Posterior vena cava (tissue), 2 donors: ENCODE measurements at regions not wholly inside any gene's neighbourhood (a gene's known extent, or its start where the extent isn't known, plus 50 kb on each side); places are given as distances from the start of the nearest gene placed in this dataset.
"Not testable (repeated sequence)": the region's sequence is repeated elsewhere in the genome, so short reads cannot be mapped to it uniquely, and the experiment has no call there.

Source experiments
- DNase-seq: peaks from one replicate; pipeline ENCODE4 v3.0.0-alpha.2; 2020; ENCODE audit warnings: low spot score
- intact Hi-C, 2 donors: fragments of 100-400 bp; cut with DNase I; formaldehyde crosslinking; loops; one replicate each; pipeline versions ENCODE4 v1.14.1 to v1.14.2; 2022 to 2023
- donor health status: DM: yes; HTN: yes; CAD: no.
- donor health status: DM: yes; HTN: yes; CAD: no.

DNA sequence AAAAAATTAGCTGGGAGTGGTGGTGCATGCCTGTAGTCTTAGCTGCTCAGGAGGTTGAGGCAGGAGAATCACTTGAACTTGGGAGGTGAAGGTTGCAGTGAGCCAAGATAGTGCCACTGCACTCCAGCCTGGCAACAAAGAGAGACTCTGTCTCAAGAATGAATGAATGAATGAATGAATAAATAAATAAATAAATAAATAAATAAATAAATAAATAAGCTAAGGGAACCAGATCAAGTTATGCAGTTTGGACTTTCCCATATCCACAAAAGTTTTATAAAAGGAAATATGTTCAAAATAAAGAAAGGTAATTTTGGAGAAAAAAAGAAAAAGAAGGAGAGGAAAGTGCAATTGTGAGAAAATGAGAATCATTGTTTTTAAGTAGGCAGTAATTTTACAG is 1414.1 kb upstream of the CDH18 start:
- intact Hi-C loops, DNase-seq: not testable (repeated sequence)

DNA sequence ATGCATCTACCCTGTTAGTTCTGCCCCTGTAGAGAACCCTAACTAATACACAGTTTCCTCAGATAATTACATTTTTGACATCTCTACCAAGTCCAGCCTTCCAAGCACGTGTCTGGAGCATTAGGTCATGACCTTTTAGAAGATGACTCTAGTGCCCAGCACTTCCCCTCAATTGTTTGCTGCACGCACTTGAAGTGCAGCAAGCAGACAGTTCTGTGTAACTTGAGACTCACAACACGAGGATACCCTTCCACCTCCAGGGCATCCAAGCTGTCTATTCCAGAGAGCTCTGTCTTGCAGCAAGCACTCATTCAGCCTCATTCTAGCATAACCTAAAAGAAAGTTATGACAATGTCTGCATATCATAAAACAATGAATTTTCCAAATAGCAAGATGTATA is 1410.5 kb upstream of the CDH18 start:
- intact Hi-C loops: no loop called here
- no peak for DNase-seq

DNA sequence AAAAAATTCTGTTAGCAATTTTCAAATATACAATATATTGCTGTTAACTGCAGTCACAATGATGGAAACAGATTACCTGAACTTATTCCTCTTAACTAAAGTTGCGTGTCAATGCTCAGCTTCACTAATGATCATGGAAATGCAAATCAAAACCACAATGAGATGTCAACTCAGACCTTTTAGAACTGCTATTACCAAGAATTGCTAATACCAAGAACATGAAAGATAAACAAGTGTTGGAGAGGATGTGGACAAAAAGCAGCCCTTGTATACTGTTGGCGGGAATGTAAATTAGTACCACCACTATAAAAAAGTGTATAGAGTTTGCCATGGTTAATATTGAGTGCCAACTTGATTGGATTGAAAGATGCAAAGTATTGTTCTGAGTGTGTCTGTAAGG is 1409.7 kb upstream of the CDH18 start:
- intact Hi-C loops: no loop called here

DNA sequence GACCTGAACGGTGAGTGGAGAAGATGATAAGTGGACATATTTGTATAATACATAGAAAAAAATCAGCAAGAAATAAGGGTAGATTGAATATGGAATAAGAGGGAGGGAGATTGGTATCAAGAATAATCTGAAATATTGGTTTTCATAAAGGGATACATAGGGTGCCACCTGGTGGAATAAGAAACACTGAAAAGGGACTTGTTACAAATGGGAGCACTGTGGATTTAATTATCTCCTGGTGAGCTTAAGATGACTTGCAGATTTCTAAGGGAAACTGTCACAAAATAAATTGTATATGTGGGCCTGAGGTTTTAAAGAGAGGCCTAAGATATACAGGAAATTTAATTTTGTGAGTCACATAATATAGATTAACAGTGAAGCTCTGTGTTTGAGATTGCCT is 1403.5 kb upstream of the CDH18 start:
- intact Hi-C loops: no loop called here
- no peak for DNase-seq

More for the DNA sequence above, 1409.7 kb upstream of the CDH18 start:
- DNase-seq: no peak

DNA sequence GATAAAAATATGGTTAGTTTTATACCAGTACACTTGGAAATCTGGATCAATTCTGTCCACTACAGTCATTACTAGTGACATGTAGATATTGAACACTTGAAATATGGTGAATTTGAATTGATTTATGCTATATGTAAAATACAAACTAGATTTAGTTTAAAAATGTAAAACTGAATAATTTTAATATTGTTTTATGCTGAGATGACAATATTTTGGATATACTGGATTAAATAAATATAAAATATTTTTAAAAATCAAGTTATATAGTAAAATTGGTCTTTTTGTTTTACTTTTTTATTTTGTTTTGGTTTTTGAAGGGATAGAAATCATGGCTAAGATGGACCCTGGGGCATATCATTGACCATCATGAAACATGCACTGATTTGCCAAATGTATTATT is 1372.8 kb upstream of the CDH18 start:
- intact Hi-C loops, DNase-seq: not testable (repeated sequence)

DNA sequence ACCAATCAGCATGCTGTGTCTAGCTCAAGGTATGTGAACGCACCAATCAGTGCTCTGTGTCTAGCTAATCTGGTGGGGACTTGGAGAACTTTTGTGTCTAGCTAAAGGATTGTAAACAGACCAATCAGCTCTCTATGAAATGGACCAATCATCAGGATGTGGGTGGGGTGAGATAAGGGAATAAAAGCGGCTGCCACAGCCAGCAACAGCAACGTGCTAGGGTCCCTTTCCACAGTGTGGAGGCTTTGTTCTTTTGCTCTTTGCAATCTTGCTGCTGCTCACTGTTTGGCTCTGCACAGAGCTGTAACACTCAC is 1353.9 kb upstream of the CDH18 start:
- DNase-seq, intact Hi-C loops: not testable (repeated sequence)

DNA sequence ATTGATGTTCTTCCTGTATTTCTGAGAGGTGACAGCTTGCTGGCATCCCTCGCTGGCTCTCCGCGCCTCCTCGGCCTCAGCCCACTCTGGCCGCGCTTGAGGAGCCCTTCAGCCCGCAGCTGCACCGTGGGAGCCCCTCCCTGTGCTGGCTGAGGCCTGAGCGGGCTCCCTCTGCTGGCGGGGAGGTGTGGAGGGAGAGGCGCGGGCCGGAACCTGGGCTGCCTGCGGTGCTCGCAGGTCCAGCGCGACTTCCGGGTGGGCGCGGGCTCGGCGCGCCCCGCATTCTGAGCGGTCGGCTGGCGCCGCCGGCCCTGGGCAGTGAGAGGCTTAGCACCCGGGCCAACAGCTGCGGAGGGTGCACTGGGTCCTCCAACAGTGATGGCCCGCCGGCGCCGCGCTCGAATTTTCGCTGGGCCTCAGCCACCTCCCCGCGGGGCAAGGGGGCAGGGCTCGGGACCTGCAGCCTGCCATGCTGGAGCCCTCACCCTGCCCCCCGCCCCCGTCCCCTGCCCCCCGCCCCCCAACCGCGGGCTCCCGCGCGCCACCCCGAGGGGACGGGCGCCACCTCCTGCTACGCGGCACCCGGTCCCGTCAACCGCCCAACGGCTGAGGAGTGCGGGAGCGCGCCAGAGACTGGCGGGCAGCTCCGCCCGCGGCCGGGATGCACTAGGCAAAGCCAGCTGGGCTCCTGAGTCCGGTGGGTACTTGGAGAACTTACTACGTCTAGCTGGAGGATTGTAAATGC is 1353.4 kb upstream of the CDH18 start:
- DNase-seq, intact Hi-C loops: not testable (repeated sequence)

DNA sequence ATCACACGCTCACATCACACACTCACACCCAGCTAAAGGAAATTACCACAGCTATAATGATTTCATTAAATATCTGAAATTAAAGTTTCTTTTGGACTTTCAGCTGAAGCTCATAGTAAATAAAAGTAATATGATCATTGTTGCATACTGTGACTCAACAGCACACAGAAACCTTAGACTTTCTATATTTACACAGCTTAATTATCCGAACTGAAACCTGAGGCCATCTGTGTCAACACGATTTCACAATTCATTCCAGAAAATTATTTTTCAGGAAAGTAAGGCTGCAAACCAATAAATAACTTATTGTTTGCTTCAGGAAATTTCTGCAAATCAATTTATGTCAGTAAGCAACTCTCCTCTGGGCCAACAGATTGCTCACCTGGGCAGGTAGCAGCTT is 1352.2 kb upstream of the CDH18 start:
- DNase-seq, intact Hi-C loops: not testable (repeated sequence)

DNA sequence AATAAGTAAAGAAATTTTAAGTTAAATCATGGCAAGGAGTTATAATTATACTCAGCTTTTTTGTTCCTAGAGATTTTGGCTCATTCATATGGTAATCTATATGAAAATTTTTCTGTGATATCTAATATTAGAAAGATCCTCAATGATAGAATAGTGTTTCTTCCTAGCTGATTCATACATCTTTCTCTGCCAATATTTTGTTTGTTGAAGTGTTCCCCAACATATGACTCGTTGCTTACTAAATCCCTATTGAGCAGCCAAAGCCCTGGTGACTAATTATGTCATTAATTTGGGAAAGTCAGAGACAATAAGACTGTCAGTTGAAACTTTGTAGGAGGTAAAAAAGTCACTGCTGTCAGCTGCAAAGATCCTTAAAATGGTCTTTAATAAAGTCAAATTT is 1348.5 kb upstream of the CDH18 start:
- intact Hi-C loops, DNase-seq: not testable (repeated sequence)

DNA sequence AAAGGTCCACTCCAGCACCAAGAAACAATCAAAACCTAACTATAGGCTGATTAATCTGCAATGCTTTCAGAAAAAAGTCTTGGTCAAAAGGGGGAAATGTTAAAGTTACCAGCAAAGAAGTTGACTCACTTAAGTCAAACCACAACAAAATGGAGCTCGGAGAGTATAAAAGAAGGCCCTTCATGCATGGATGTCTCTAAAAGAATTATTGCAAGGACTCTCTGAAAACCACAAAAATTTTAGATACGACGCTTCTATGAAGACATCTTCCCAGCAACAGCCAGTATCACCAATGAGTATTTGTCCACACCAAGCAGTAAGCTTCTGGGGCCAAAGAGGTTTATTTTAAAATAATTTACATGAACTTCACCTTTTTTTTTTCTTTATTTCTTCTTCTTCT is 1327.4 kb upstream of the CDH18 start:
- DNase-seq, intact Hi-C loops: not testable (repeated sequence)

DNA sequence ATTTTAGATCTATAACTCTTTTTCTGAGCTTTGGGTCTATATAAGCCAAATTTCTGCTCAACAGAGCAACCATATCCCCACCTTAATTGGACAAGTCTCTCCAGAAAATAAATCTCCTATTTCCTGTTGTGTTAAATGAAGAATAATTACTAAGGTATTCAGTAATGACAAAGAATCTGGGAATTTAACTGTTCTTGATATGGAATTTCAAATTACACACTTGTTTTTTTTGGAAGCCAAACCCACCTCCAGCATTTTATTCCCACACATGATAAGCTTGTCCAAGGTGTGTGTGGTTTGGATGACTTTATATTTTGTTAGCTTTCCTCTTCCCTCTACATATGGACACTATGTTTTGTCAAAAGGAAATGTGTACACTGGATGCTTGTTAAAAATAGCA is 1313.2 kb upstream of the CDH18 start:
- DNase-seq, intact Hi-C loops: not testable (repeated sequence)

DNA sequence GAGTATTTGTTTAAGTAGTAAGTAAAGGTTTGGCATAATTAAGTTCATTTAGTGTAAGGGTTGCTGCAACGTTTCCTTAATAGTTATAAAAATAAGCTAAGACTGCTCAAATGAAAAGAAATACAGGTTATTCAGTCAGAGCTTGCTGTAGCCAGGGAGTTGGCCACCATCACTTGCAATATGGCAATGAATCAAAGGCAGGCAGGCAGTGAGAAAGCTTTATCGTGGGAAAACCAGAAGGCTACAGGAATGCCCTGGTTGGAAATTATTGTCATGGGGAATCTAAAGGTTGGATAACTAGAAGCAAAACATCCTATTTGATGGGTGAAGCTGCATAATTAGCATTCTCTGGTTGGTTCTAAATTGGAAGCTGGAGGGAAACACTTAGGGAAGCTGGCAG is 1286.4 kb upstream of the CDH18 start:
- DNase-seq, intact Hi-C loops: not testable (repeated sequence)

DNA sequence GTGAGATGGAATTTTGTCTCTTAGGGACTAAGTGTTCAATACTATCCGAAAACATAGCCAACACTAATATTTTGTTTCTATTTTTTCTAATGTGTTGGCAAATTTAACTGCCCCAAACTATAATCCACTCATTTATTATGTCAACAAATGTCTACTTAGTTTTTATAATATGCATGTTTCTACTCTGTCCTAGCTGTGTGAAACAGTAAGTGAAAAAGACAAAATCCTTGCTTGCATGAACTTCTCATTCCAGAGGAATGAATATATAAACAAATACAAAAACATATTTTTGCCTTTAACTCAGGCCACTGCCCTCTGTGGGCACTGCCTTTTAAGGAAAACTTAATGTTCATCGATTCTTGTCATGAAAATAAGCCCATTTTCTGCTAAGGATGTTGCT is 1275.4 kb upstream of the CDH18 start:
- intact Hi-C loops: no loop called here
- no peak for DNase-seq

DNA sequence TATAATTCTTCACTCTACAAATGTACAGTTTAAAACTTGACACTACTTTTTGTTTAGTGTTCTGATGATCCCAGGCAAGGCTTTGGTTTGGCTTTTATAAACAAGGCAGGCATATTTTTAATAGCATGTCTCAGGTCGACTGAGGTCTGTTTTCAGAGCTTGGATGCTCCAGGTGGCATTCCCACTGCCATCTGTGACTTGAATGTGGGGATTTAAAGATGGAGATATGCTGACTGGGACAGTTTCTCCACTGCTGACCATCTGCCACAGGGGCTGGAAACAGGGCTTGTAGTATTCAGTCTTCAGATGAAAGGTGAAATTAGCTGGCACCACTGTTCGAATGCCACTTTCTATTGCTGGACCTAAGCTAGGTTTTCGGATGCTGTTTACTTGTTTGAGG is 1266.2 kb upstream of the CDH18 start:
- intact Hi-C loops: no loop called here

DNA sequence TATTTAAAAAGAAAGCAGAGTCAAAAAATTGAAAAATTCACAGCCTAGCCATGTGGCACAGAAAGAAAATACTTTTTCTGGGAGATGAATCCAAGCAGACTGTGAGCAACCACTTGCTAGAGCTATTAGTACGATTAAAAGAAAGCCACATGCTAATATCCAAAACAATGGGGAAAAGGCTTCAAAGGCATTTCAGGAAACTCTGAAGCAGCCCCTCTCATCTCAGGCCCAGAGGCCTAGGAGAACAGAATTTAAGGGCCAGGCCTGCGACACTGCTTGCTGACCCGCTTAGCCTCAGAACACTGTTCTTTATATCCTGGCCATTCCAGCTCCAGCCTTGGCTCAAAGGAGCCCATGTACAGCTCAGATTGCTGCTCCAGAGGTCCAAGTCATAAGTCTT is 1257.0 kb upstream of the CDH18 start:
- no peak for DNase-seq
- intact Hi-C loops: no loop called here

More for the DNA sequence above, 1266.2 kb upstream of the CDH18 start:
- no peak for DNase-seq

DNA sequence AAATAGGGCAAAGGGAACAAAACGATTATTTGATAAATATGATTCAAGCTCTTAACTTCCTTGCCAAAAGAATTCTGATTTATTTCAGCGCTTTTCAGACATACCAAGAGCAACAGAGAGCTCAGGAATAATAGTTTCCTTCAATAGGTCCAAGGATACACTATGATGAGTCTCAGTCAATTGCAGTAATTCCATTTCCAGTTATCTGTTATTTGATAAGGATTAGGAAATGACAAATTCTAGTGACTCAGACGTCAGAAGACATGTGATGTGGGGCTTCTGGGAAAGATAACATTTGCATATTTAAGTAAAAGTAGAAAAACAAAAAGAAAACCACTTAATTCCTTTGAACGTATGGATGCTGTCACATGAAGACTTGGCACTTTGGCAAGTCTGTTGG is 1250.8 kb upstream of the CDH18 start:
- DNase-seq: no peak
- intact Hi-C loops: no loop called here

DNA sequence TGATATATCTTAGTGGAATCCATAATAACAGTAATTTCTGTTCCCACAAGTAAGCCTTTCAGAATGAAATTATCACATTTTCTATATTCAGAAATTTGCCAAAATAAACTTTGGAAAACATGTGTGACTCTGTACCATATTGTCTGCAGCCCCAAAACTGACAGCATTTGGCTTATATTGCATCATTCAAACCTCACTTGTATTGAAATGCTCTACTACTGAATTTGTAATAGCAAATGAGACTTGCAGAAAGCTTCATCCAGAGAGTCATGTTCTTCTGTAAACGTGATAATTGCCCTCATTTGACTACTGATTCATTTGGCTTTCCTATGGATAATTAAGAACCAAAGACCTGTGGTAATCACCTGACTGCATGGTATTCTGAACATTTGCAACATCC is 1249.5 kb upstream of the CDH18 start:
- intact Hi-C loops: no loop called here
- DNase-seq: no peak

DNA sequence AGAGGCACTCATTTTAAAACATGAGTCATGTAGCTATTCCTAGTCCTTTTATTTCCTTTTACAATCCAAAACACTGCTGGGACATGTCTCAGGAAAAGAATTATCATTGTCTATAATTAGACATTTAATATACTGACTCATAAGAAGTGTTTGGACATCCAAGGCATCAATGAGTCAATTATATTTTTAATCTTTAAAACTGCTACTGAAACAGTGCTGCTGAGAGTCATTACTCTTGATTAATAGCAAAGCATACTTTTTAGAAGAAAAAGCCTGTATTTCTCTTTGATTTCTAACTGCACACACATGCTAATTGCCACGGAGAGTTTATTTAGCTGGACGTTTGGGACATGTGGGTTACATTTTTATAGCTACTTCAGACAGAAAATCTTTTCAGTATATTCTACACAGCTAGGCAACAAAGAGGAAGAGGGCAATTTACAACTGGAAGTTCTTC is 1249.0 kb upstream of the CDH18 start:
- intact Hi-C loops: no loop called here
- no peak for DNase-seq

DNA sequence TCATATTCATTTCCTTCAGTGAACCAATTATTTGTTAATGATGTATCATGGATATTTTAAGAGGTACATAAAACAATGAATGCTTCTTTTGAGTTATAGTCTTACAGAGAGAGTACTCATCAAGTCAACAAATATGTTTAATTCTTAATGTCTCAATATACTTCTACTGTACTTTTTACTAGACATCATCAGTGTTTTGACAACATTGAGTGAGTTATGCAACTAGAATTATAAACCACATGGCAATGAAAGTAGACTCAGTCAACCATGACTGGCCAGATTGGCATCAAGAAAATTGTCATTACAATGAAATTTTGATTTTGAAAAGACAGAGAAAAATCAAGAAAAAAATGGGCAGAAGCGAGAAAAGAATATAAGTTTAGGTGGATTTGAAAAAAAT is 1248.1 kb upstream of the CDH18 start:
- intact Hi-C loops: no loop called here
- DNase-seq: no peak

DNA sequence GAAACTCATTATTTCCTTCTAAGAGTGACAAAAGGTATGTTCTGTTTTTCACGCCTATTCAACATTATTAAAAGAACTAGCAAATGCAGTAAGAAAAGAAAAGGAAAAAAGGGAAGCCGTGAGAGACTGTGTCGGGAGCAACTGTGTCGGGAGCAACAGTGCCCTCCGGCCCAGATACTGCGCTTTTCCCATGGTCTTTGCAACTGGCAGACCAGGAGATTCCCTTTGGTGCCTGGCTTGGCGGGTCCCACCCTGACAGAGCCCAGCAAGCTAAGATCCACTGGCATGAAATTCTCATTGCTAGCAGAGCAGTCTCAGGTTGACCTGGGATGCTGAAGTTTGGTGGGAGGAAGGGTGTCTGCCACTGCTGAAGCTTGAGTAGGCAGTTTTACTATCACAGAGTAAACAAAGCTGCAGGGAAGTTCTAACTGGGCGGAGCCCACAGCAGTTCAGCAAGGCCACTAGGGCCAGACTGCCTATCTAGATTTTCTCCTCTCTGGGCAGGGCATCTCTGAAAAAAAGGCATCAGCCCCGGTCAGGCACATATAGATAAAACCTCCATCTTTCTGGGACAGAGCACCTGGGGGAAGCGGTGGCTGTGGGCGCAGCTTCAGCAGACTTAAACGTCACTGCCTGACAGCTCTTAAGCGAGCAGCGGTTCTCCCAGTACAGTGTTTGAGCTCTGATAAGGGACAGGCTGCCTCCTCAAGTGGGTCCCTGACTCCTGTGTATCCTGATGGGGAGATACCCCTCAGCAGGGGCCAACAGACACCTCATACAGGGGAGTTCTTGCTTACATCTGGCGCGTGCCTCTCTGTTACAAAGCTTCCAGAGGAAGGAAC is 1237.4 kb upstream of the CDH18 start:
- intact Hi-C loops: no loop called here
- DNase-seq: no peak

DNA sequence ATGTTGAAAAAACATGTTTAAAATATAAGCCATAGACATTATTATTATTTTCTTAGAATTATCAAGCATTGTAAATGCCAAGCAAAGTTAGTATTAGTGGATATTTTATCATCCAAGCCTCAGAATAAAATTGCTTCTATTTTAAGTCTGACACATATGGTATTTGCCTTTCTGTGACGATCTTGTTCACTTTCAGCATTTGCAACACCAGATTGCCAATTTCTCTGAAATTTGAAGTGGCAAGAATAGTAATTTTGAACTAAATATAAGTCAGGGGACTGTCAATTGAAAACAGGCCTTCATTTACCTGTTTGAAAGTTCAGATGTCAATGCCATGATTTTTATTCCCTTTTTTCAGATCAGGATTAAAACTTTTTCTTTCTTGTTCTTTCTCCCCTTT is 1233.6 kb upstream of the CDH18 start:
- DNase-seq: no peak
- intact Hi-C loops: no loop called here
